Stimulated activated CD8-positive, alpha-beta memory T cell treated with anti-CD3 and anti-CD28 coated beads, Interleukin-2, amount 100 ng/mL, for 48 hours (primary cell): ENCODE measurements at regions not wholly inside any gene's neighbourhood (a gene's known extent, or its start where the extent isn't known, plus 50 kb on each side); places are given as distances from the start of the nearest gene placed in this dataset.
"Not testable (repeated sequence)": the region's sequence is repeated elsewhere in the genome, so short reads cannot be mapped to it uniquely, and the experiment has no call there.

ENCODE experiments used
- DNase-seq, 2 donors: peaks; one replicate each; pipeline ENCODE4 v3.0.0-alpha.2; 2020; ENCODE audit warnings: low read depth in 2 of 2

GRCh38 chr15:70602834-70603560, 160.4 kb downstream of the UACA start:
- DNase-seq: no peak

DNA sequence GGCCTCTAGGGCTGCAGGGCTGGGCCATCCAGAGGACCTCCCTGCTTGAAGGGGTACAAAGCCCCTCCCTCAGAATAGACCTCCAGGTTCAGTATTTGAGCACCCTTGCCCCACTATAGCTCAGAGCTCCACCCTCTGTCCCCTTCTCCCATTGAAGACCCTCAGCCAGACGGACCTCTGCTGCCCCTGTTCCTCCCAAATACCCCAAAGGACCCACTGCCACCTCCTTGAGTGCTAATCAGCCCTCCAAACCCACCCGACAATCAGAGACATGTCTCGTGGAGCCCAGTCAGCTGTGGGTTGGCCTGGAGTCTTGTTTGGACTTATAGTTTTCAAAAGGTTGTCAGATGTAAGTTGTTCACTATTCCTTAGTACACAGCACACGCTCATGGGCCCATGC, 161.1 kb downstream of the UACA start:
- no peak for DNase-seq

GRCh38 chr15:70597945-70598344, 165.4 kb downstream of the UACA start:
- DNase-seq: no peak

GRCh38 chr15:70597056-70597603, 166.2 kb downstream of the UACA start:
- no peak for DNase-seq

GRCh38 chr15:70596354-70597055, 166.9 kb downstream of the UACA start:
- no peak for DNase-seq

DNA sequence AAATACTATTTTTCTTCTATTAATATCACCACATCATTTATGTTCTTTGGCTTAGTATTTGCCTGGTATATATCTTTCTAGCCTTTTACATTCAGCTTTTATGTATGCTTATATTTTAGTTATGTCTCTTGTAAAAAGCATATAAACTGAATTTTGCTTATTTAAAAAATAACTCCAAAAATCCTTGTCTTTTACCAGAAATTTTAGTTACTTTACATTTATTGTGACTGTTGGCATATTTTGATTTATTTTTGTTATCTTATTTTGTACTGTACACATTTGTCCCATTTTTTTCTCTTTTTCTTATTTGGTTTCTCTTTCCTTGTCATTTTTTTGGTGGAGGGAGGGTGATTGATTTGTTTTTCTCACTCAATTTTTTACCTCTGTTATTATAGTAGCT, 169.6 kb downstream of the UACA start:
- DNase-seq: no peak

DNA sequence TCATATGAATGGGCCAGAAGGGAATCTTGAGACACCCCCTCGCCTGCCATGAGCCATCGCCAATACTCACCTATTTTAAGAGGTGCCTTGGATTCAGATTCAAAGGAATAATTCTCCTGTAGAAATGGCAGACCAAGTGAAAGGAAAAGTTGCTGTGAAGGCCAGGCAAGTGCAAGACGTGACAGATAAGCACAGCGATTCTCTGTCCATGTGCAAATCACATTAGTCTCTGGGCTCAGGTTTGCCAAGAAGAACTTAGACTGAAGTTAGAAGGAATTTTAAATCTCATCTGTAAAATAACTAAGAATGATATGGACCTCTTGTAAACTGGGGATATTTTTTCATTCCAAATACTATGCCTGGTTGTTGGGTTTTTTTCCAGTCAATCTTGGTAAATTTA, 173.6 kb downstream of the UACA start:
- DNase-seq: no peak

GRCh38 chr15:70589221-70589620, 174.1 kb downstream of the UACA start:
- DNase-seq: no peak

DNA sequence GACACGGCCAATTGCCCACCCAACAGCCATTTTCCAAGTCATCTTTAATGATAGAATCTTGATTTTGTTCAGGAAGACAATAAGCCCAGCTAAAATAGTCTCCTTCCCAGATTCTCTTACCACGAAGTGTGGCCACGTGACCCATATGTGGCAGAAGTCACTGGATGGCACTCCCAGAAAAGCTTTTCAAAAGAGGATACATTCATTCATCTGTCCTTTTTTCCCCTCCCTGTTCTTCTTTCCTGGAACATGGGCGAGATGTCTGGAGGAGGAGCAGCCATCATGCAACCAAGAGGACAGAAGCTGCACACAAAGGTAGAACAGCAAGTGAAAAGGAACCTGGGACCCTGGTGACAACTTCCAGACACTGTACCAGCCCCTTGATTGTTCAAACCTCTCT, 174.7 kb downstream of the UACA start:
- DNase-seq: no peak

- no peak for DNase-seq
Measured at GRCh38 chr15:70587896-70588567, 175.3 kb downstream of the UACA start.

- not testable (repeated sequence) for DNase-seq
Measured at GRCh38 chr15:70587012-70587634, 176.2 kb downstream of the UACA start.

- DNase-seq: no peak
Measured at GRCh38 chr15:70586241-70586640, 177.1 kb downstream of the UACA start.

DNA sequence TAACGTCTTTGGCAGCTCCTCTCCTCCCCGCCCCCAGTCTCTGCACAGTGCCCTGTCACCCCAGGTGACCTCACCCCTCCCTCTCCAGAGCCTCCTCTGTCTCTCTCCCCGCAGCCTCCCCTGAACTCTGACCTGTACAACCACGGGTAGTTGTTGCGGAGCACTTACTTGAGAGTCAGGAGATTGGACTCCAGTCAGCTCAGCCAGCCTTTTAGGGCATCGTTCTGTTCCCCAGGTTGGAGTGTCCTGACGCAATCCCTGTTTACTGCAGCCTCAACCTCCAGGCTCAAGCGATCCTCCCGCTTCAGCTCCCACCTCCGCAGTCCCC, 177.7 kb downstream of the UACA start:
- no peak for DNase-seq

- DNase-seq: peak in 1 of 2 donors; percentile 31
Measured at GRCh38 chr15:70584838-70585706, 178.3 kb downstream of the UACA start.

GRCh38 chr15:70584441-70584837, 178.9 kb downstream of the UACA start:
- no peak for DNase-seq

DNA sequence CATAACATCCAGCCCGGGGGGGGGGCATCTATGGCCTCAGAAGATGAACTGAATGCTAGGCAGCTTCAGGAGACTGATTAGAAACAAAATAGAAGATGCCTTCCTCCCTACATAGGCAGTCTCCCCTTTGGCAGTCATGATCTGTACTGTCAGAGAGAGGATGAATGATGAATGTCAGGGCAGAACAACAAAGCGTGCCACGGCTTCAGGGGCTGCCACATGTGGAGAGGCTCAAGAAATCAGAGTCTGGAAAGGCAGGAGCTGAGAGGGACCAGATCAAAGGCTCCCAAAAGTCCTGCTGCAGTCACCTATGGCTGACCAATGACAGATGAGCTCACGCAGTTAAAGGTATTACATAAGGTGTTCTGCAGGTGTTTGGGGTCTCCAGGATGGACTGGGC, 180.4 kb downstream of the UACA start:
- no peak for DNase-seq

GRCh38 chr15:70582143-70582945, 181.0 kb downstream of the UACA start:
- DNase-seq: no peak

- DNase-seq: no peak
Measured at GRCh38 chr15:70580958-70581357, 182.4 kb downstream of the UACA start.

DNA sequence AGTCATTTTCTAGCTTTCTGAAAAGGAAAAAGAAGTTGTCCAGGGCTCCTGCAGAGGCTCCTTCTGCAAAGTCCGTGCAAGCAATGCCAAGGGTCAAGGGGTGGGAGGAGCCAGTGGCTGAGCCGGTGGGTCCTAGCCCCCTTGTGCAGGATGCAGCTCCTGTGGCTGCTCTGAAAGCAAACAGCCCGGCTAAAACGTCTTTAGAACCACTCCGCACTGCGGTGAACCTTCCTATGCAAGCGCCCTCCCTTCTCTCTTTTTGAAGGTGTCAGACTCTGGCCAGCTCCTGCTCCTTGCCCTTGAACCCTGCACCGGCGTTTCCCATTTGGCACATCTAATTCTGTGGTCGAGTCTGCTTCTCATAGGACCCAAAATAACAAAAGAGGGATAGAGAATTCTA, 183.1 kb downstream of the UACA start:
- DNase-seq: no peak

GRCh38 chr15:70579766-70580165, 183.6 kb downstream of the UACA start:
- no peak for DNase-seq

DNA sequence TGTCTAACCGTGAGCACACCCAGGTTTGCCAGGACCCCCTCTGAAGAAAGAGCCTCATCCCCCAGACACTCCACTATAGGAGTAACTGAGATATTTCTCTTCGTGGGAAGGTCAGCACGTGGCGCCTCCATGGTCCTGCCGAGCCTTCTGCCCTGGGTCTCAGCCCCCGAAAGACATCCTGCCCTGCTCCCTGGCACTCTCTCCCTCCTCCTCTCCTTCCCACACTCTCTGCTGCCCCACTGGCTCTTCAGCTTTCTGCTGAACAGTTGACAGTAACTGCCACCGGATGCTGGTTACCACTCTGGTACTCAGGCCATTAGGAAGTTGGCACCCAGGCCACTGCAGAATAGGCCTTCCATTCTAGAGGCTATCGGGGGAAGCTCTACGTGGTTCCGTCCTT, 185.2 kb downstream of the UACA start:
- no peak for DNase-seq
